Keratinocyte (primary cell): ENCODE measurements at regions not wholly inside any gene's neighbourhood (a gene's known extent, or its start where the extent isn't known, plus 50 kb on each side); places are given as distances from the start of the nearest gene placed in this dataset.

ENCODE experiments used
- EZH2 ChIP-seq: IDR thresholded peaks from one replicate; pipeline ENCODE4 v1.6.1; 2012; ENCODE audit warnings: inconsistent platforms, mild to moderate bottlenecking, low read length, moderate library complexity
- TF ChIP-seq, protein P1 (sequence below), 3 experiments: IDR thresholded peaks in 1 of 3; conservative IDR thresholded peaks in 1 of 3; optimal IDR thresholded peaks in 1 of 3; 2 replicates in 2 of 3; 3 replicates in 1 of 3; pipeline versions ENCODE3 to v1.5.1; 2011; ENCODE audit warnings: low read length in 3 of 3, mild to moderate bottlenecking in 3 of 3, moderate library complexity in 2 of 3, control low read depth in 1 of 3, inconsistent platforms in 1 of 3; ENCODE audit not compliant: insufficient read depth in 2 of 3; ENCODE audit errors: extremely low read depth in 1 of 3

GRCh38 chr10:108765794-108766193, 1157.5 kb downstream of the XPNPEP1 start:
- TF ChIP-seq, protein P1, sequence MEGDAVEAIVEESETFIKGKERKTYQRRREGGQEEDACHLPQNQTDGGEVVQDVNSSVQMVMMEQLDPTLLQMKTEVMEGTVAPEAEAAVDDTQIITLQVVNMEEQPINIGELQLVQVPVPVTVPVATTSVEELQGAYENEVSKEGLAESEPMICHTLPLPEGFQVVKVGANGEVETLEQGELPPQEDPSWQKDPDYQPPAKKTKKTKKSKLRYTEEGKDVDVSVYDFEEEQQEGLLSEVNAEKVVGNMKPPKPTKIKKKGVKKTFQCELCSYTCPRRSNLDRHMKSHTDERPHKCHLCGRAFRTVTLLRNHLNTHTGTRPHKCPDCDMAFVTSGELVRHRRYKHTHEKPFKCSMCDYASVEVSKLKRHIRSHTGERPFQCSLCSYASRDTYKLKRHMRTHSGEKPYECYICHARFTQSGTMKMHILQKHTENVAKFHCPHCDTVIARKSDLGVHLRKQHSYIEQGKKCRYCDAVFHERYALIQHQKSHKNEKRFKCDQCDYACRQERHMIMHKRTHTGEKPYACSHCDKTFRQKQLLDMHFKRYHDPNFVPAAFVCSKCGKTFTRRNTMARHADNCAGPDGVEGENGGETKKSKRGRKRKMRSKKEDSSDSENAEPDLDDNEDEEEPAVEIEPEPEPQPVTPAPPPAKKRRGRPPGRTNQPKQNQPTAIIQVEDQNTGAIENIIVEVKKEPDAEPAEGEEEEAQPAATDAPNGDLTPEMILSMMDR (optimal IDR thresholded peaks at IDR 0.05 in 1 of 3, IDR thresholded peaks at IDR 0.05 in 1 of 3, conservative IDR thresholded peaks at IDR 0.05 in 1 of 3; ENCODE audit: extremely low read depth in 1 of 3, insufficient read depth in 2 of 3, low read length in 3 of 3) = no peak
- TF ChIP-seq EZH2 = no peak
